CD4-positive, alpha-beta T cell (primary cell): ENCODE measurements at regions not wholly inside any gene's neighbourhood (a gene's known extent, or its start where the extent isn't known, plus 50 kb on each side); places are given as distances from the start of the nearest gene placed in this dataset.

ENCODE experiments used
- ATAC-seq: fragments of 200-7000 bp; cut with Tn5 transposase; one replicate; pipeline ENCODE4 v1.10.0; 2022; ENCODE audit warnings: mild to moderate bottlenecking; ENCODE audit not compliant: poor library complexity
- CTCF ChIA-PET: fragments of 350-600 bp; sonication (Branson Sonifier 250); formaldehyde crosslinking; loops from one replicate; lab custom pipeline; 2021; ENCODE audit warnings: antibody characterized with exemption, inconsistent platforms; lab: Charles Lee
- POLR2A ChIA-PET: fragments of 350-600 bp; sonication (Branson Sonifier 250); formaldehyde crosslinking; loops from one replicate; lab custom pipeline; 2021; ENCODE audit warnings: antibody characterized with exemption, inconsistent platforms; lab: Charles Lee
- DNase-seq, 14 experiments: peaks; one replicate each; pipeline ENCODE4 v3.0.0-alpha.2; 2013 to 2020; ENCODE audit warnings: mixed read lengths in 2 of 14
- H3K27ac ChIP-seq, 2 donors: one replicate each; pipeline versions ENCODE4 v1.5.1 to v1.7.0; 2013; ENCODE audit warnings: low read length in 2 of 2, low read depth in 1 of 2, mild to moderate bottlenecking in 1 of 2
- H3K27me3 ChIP-seq, 2 experiments: 1 replicate in 1 of 2; 2 replicates in 1 of 2; pipeline versions ENCODE4 v1.6.1 to v1.7.0; 2013; ENCODE audit warnings: low read length in 2 of 2, control low read depth in 1 of 2, mild to moderate bottlenecking in 1 of 2, moderate library complexity in 1 of 2; ENCODE audit not compliant: insufficient read depth in 2 of 2, control insufficient read depth in 1 of 2
- H3K36me3 ChIP-seq: one replicate; pipeline ENCODE4 v1.6.1; 2013; ENCODE audit warnings: low read length, control low read depth; ENCODE audit not compliant: insufficient read depth
- H3K4me1 ChIP-seq: one replicate; pipeline ENCODE4 v1.6.1; 2013; ENCODE audit warnings: low read length, control low read depth; ENCODE audit not compliant: insufficient read depth
- H3K4me3 ChIP-seq: one replicate; pipeline ENCODE4 v1.5.1; 2013; ENCODE audit warnings: mild to moderate bottlenecking, low read length, moderate library complexity
- H3K9me3 ChIP-seq, 2 experiments: 1 replicate in 1 of 2; 2 replicates in 1 of 2; pipeline versions ENCODE4 v1.6.1 to v1.7.0; 2013; ENCODE audit warnings: low read length in 2 of 2, mild to moderate bottlenecking in 2 of 2, control low read depth in 1 of 2, moderate library complexity in 1 of 2; ENCODE audit not compliant: control insufficient read depth in 1 of 2, insufficient read depth in 1 of 2
- H3K27ac Mint-ChIP-seq: one replicate; pipeline ENCODE4 v1.8.0; 2020; ENCODE audit warnings: mixed read lengths
- H3K27me3 Mint-ChIP-seq: one replicate; pipeline ENCODE4 v1.8.0; 2021; ENCODE audit warnings: mixed read lengths
- H3K36me3 Mint-ChIP-seq: one replicate; pipeline ENCODE4 v1.8.0; 2021; ENCODE audit warnings: low read depth, mixed read lengths
- H3K4me1 Mint-ChIP-seq: one replicate; pipeline ENCODE4 v1.8.0; 2021; ENCODE audit warnings: low read depth, mixed read lengths
- H3K4me3 Mint-ChIP-seq: one replicate; pipeline ENCODE4 v1.8.0; 2020; ENCODE audit warnings: mild to moderate bottlenecking, mixed read lengths
- H3K9me3 Mint-ChIP-seq: one replicate; pipeline ENCODE4 v1.8.0; 2020; ENCODE audit warnings: mixed read lengths
- intact Hi-C, 2 experiments: fragments of 100-400 bp; cut with DNase I in 1 of 2; cut with micrococcal nuclease in 1 of 2; formaldehyde crosslinking; loops; one replicate each; pipeline versions ENCODE4 v1.15.1 to v1.9.0; 2023 to 2025; cut with DNase I, micrococcal nuclease
- TF ChIP-seq, protein P1 (sequence below): fragments of 200-600 bp; IDR thresholded peaks from one replicate; pipeline ENCODE4 v1.8.0; 2022; ENCODE audit warnings: antibody characterized with exemption, mild to moderate bottlenecking

DNA sequence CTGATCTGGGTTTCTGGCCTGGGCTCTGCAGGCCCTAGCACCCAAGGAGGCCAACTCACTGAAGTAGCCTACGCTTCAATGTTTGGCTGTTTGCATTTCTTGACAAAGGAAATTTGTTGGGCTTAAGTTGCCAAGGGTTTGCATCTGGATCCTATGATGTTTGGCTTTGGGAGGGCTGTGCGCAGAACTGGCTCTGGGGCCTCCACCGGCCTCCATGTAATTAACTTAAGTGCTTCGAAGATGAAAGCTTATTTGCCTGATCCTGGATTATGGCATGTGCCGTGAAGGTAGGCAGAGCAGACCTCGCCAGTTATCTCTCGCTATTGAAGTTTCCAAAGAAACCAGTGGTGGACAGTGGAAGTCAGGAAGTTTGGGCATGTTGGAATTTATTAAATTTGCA lies 124.3 kb upstream of the STX18 start:
- H3K36me3 ChIP-seq, result no peaks in the 10 kb centered on the region
- no peaks in the 10 kb centered on the region for H3K27me3 Mint-ChIP-seq
- no peak overlapping the region for H3K27ac ChIP-seq
- no peaks in the 10 kb centered on the region for H3K9me3 Mint-ChIP-seq
- no peak overlapping the region for H3K27ac Mint-ChIP-seq
- H3K4me3 Mint-ChIP-seq, result no peak overlapping the region
- intact Hi-C loops, result no loop called here
- no peaks in the 10 kb centered on the region for H3K4me1 ChIP-seq
- TF ChIP-seq, protein P1, sequence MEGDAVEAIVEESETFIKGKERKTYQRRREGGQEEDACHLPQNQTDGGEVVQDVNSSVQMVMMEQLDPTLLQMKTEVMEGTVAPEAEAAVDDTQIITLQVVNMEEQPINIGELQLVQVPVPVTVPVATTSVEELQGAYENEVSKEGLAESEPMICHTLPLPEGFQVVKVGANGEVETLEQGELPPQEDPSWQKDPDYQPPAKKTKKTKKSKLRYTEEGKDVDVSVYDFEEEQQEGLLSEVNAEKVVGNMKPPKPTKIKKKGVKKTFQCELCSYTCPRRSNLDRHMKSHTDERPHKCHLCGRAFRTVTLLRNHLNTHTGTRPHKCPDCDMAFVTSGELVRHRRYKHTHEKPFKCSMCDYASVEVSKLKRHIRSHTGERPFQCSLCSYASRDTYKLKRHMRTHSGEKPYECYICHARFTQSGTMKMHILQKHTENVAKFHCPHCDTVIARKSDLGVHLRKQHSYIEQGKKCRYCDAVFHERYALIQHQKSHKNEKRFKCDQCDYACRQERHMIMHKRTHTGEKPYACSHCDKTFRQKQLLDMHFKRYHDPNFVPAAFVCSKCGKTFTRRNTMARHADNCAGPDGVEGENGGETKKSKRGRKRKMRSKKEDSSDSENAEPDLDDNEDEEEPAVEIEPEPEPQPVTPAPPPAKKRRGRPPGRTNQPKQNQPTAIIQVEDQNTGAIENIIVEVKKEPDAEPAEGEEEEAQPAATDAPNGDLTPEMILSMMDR, result no peak
- H3K27me3 ChIP-seq, result no peaks in the 10 kb centered on the region
- no peaks in the 10 kb centered on the region for H3K4me1 Mint-ChIP-seq
- no peak overlapping the region for H3K4me3 ChIP-seq
- ChIA-PET POLR2A (no interaction called here), CTCF (interaction anchor here (0.8 kb wide), 1 partner anchor 147 kb away, joined by 3 read pairs; no protein-coding TSS in a partner anchor)
- DNase-seq (no peak), ATAC-seq (no peak)
- H3K36me3 Mint-ChIP-seq, result no peaks in the 10 kb centered on the region
- H3K9me3 ChIP-seq, result no peaks in the 10 kb centered on the region

GRCh38 chr4:4664234-4664633 lies 122.4 kb upstream of the STX18 start:
- Histone ChIP-seq H3K36me3 (no peaks in the 10 kb centered on the region), H3K27me3 (no peaks in the 10 kb centered on the region), H3K9me3 (no peaks in the 10 kb centered on the region), H3K4me3 (no peak overlapping the region), H3K4me1 (no peaks in the 10 kb centered on the region), H3K27ac (no peak overlapping the region)
- H3K27me3 Mint-ChIP-seq, result no peaks in the 10 kb centered on the region
- H3K4me3 Mint-ChIP-seq, result no peak overlapping the region
- no peak for ATAC-seq
- POLR2A ChIA-PET, result no interaction called here
- H3K36me3 Mint-ChIP-seq, result no peaks in the 10 kb centered on the region
- CTCF ChIA-PET, result no interaction called here
- TF ChIP-seq, protein P1, result no peak
- H3K27ac Mint-ChIP-seq, result no peak overlapping the region
- H3K9me3 Mint-ChIP-seq, result no peaks in the 10 kb centered on the region
- no peak for DNase-seq
- H3K4me1 Mint-ChIP-seq, result no peaks in the 10 kb centered on the region
- intact Hi-C loops, result no loop called here

DNA sequence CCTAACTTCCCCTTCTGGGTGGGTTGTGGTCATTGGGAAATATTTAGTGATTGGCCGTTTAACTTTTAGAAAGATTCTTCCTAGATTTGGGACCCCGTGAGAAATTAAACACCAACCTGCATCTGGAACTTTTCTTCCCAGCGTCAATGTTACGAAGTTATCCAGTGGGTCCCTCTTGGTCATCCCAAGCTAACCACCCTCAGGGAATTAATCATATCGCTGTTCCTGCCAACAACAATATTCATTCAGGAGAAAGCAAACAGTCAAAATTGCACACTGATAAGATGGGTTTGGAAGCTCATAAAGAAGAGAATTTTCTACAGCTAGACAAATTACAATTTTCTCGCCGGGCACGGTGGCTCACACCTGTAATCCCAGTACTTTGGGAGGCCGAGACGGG lies 121.2 kb upstream of the STX18 start:
- Histone ChIP-seq H3K36me3 (no peaks in the 10 kb centered on the region), H3K4me1 (no peaks in the 10 kb centered on the region), H3K27ac (no peak overlapping the region), H3K27me3 (no peaks in the 10 kb centered on the region), H3K9me3 (no peaks in the 10 kb centered on the region), H3K4me3 (no peak overlapping the region)
- no peaks in the 10 kb centered on the region for H3K4me1 Mint-ChIP-seq
- H3K9me3 Mint-ChIP-seq, result no peaks in the 10 kb centered on the region
- ChIA-PET CTCF (no interaction called here), POLR2A (no interaction called here)
- DNase-seq (no peak), ATAC-seq (no peak)
- intact Hi-C loops, result no loop called here
- TF ChIP-seq, protein P1, result no peak
- H3K27ac Mint-ChIP-seq, result no peak overlapping the region
- no peaks in the 10 kb centered on the region for H3K27me3 Mint-ChIP-seq
- peaks cover 2% of the 10 kb centered on the region for H3K36me3 Mint-ChIP-seq
- H3K4me3 Mint-ChIP-seq, result no peak overlapping the region
